ELR (cell line): ENCODE measurements at regions not wholly inside any gene's neighbourhood (a gene's known extent, or its start where the extent isn't known, plus 50 kb on each side); places are given as distances from the start of the nearest gene placed in this dataset.

Experiments used
- DNase-seq: peaks from one replicate; pipeline ENCODE4 v3.0.0-alpha.2; 2015; ENCODE audit warnings: low read depth

- peak; percentile 57 for DNase-seq
These were observed 50.3 kb downstream of the TLCD4 start for GRCh38 chr1:95167503-95167902.

GRCh38 chr1:95168028-95168427 is 50.9 kb downstream of the TLCD4 start:
- DNase-seq, result no peak

- no peak for DNase-seq
These were observed 51.7 kb downstream of the TLCD4 start for GRCh38 chr1:95168761-95169351.

DNA sequence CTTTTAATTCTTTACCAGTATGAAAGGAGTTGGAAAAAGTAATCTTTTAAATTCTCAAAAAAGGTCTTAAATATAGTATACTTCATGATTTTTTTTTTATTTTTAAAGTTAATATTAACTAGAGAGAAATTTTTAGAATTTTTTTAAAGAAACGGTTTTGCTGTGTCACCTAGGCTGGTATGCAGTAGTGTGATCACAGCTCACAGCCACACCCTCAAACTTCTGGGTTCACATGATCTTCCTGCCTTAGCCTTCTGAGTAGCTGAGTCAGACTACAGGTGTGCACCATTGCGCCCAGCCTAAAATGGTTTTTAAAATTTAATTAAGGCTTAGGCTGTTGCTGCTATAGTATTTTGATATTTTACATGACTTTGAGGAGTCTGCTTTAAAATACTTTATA is 52.4 kb downstream of the TLCD4 start:
- DNase-seq, result peak; percentile 35

GRCh38 chr1:95171270-95172245 is 54.4 kb downstream of the TLCD4 start:
- no peak for DNase-seq

GRCh38 chr1:95176861-95177260 is 57.1 kb upstream of the RWDD3 start:
- no peak for DNase-seq

- DNase-seq, result no peak
These were observed 54.6 kb upstream of the RWDD3 start for GRCh38 chr1:95179205-95179986.

DNA sequence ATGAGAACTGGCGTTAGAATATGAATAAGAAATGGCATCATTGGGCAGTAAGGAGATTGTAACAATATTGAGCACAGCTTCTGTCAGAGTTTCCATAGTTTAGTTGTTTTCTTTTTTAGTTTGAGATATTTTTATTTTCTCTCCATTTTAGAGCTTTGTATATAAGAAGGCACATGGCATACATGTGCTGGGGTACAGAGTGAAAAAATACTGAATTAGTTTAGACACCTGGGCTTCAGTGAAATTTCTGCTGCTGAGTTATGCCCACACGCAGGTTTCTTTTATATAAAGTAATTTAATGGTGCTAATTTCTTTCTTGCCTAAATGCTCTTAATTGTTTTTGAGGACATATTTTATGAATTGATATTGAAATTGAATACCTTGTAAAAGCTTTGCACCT is 53.6 kb upstream of the RWDD3 start:
- no peak for DNase-seq

DNA sequence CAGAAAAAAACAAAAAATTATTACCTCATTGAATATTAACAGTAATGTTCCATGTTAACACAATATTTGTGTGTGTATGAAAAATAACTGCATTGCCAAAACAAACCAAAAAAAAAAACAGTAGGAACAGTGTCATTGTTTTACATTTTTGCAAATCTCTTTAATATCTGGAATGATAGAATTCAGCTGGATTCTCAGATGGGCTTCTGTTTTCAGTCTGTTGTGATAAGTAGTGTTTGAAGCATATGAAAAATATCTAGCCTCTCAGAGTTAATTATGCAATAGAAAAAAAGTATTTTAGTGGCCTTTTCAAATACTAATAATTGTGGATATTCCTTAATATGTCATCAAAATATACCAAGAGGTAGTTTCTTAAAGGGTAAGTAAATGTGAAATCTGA is 52.9 kb upstream of the RWDD3 start:
- no peak for DNase-seq

DNA sequence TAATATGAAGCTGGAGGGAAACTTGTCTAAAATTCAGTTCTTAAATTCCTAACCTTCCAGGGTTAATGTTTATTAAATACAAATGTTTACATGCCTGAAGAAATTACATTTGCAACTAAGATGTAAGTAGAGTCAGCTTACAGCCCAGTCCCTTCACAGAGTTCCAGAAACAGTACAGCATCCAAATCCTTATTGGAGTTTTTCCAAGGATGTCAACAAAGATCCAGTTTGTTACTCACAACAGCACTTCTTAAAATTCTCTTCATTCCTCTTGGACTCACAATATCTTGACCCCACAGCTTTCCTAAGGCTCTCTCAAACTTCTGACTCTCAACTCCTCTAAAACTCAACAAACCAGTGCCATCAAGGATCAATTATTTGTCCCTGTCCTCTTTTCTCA is 50.1 kb upstream of the RWDD3 start:
- no peak for DNase-seq
